K562 (cell line): ENCODE measurements at regions not wholly inside any gene's neighbourhood (a gene's known extent, or its start where the extent isn't known, plus 50 kb on each side); places are given as distances from the start of the nearest gene placed in this dataset.

Experiments used
- ATAC-seq: fragments of 200-7000 bp; cut with Tn5 transposase; 3 replicates; pipeline ENCODE4 v1.9.1; 2020; ENCODE audit warnings: moderate library complexity
- BruUV-seq: library from RNA; stranded (reverse); fragments of 400-500 nt; replicated peaks from 2 replicates; lab custom pipeline; 2021; lab: Mats Ljungman, UMichigan
- CTCF ChIA-PET: fragments of 300-600 bp; formaldehyde crosslinking; extraction: SDS; loops from one replicate; lab custom pipeline; 2021; ENCODE audit warnings: low intra/inter-chr PET ratio; lab: Yijun Ruan, JAX
- POLR2A ChIA-PET: fragments of 300-600, 350-650 bp; sonication (Branson Sonifier 250); formaldehyde crosslinking; extraction: SDS; loops from one replicate; lab custom pipeline; 2021; ENCODE audit warnings: antibody characterized with exemption, inconsistent platforms; lab: Yijun Ruan, JAX
- DNase-seq, 4 experiments: peaks; one replicate each; pipeline versions ENCODE4 v3.0.0 to v3.0.0-alpha.2; 2011 to 2018; ENCODE audit warnings: low spot score in 3 of 4, mixed read lengths in 3 of 4; ENCODE audit errors: extremely low read depth in 1 of 4
- FAIRE-seq: peaks from 2 replicates; lab custom pipeline; 2011; peaks lifted over from hg19 to GRCh38; lab: Jason Lieb, UNC
- H2AFZ ChIP-seq: 2 replicates; pipeline ENCODE4 v1.6.0; 2011; ENCODE audit warnings: low read depth, low read length, control low read depth, inconsistent platforms
- H3K27ac ChIP-seq: fragments of 200-600 bp; 3 replicates; pipeline ENCODE4 v1.8.0; 2011; ENCODE audit warnings: low read depth, mild to moderate bottlenecking, control low read depth, inconsistent platforms, low read length, moderate library complexity, mixed read lengths; ENCODE audit errors: extremely low read depth
- H3K27me3 ChIP-seq, 2 experiments: fragments of 300-600 bp in 1 of 2; 2 replicates in 1 of 2; 3 replicates in 1 of 2; pipeline versions ENCODE4 v1.6.0 to v1.8.0; 2011; ENCODE audit warnings: inconsistent platforms in 2 of 2, low read length in 2 of 2, mild to moderate bottlenecking in 1 of 2, mixed read lengths in 1 of 2, moderate library complexity in 1 of 2; ENCODE audit not compliant: control insufficient read depth in 2 of 2, insufficient read depth in 2 of 2
- H3K36me3 ChIP-seq: fragments of 300-600 bp; 3 replicates; pipeline ENCODE4 v1.8.0; 2011; ENCODE audit warnings: mild to moderate bottlenecking, low read length, inconsistent platforms; ENCODE audit not compliant: control insufficient read depth, insufficient read depth
- H3K4me1 ChIP-seq, 2 experiments: fragments of 200-600 bp in 1 of 2; replicated peaks in 1 of 2; 2 replicates in 1 of 2; 3 replicates in 1 of 2; pipeline versions ENCODE4 v1.5.1 to v1.8.0; 2011; ENCODE audit warnings: inconsistent platforms in 2 of 2, low read length in 2 of 2, mild to moderate bottlenecking in 1 of 2, mixed read lengths in 1 of 2, moderate library complexity in 1 of 2; ENCODE audit not compliant: control insufficient read depth in 2 of 2, insufficient read depth in 2 of 2
- H3K4me2 ChIP-seq: 2 replicates; pipeline ENCODE4 v1.6.1; 2011; ENCODE audit warnings: low read length, control low read depth, inconsistent platforms, mixed read lengths; ENCODE audit not compliant: insufficient read depth
- H3K4me3 ChIP-seq: fragments of 200-600 bp; sonication (generic), shearing (Covaris generic); 2 replicates; pipeline ENCODE4 v1.5.1; 2016; ENCODE audit warnings: control low read depth, inconsistent platforms
- H3K79me2 ChIP-seq: fragments of 200-600 bp; 3 replicates; pipeline ENCODE4 v1.8.0; 2011; ENCODE audit warnings: low read length, inconsistent platforms; ENCODE audit not compliant: control insufficient read depth, insufficient read depth
- H3K9ac ChIP-seq, 2 experiments: 2 replicates each; pipeline versions ENCODE4 v1.6.0 to v1.6.1; 2011; ENCODE audit warnings: low read depth in 2 of 2, low read length in 2 of 2, control low read depth in 1 of 2, inconsistent platforms in 1 of 2, mild to moderate bottlenecking in 1 of 2, mixed read lengths in 1 of 2; ENCODE audit not compliant: insufficient read depth in 1 of 2
- H3K9me1 ChIP-seq: one replicate; pipeline ENCODE4 v1.6.0; 2011; ENCODE audit warnings: inconsistent platforms, mild to moderate bottlenecking, low read length, moderate library complexity; ENCODE audit not compliant: control insufficient read depth, insufficient read depth
- H3K9me3 ChIP-seq: replicated peaks from 2 replicates; pipeline ENCODE4 v1.5.1; 2011; ENCODE audit warnings: low read depth, low read length, inconsistent platforms; ENCODE audit not compliant: control insufficient read depth, insufficient read depth
- H4K20me1 ChIP-seq: replicated peaks from 2 replicates; pipeline ENCODE4 v1.6.1; 2011; ENCODE audit warnings: low read length, inconsistent platforms, mixed read lengths; ENCODE audit not compliant: control insufficient read depth, insufficient read depth
- ATF1 ChIP-seq, 2 experiments: fragments of 450-650 bp in 1 of 2; IDR thresholded peaks; 2 replicates each; pipeline ENCODE4 v1.6.1; 2016; ENCODE audit warnings: missing compliant biosample characterization in 1 of 2, missing genetic modification characterization in 1 of 2
- CBX5 ChIP-seq: IDR thresholded peaks from 2 replicates; pipeline ENCODE4 v1.6.1; 2014; ENCODE audit warnings: low read depth, borderline replicate concordance
- HNRNPK ChIP-seq: fragments of 200-400 bp; formaldehyde crosslinking; IDR thresholded peaks from one replicate; pipeline ENCODE4 v1.6.1; 2018; ENCODE audit warnings: mild to moderate bottlenecking, low read depth, low read length; ENCODE audit not compliant: poor library complexity, severe bottlenecking
- LEF1 ChIP-seq: fragments of 450-650 bp; IDR thresholded peaks from 2 replicates; pipeline ENCODE4 v1.6.1; 2016; ENCODE audit warnings: mild to moderate bottlenecking
- NCOA1 ChIP-seq: fragments of 450-650 bp; IDR thresholded peaks from 2 replicates; pipeline ENCODE4 v1.6.1; 2016; ENCODE audit warnings: low read depth
- NR2C2 ChIP-seq, 2 experiments: fragments of 200-800 bp in 1 of 2; sonication (Bioruptor generic) in 1 of 2; sonication (generic) in 1 of 2; formaldehyde crosslinking in 1 of 2; IDR thresholded peaks; 2 replicates each; pipeline versions ENCODE4 v1.6.1 to v1.8.0; 2016 to 2022; ENCODE audit warnings: mild to moderate bottlenecking in 1 of 2, missing compliant biosample characterization in 1 of 2, missing genetic modification characterization in 1 of 2, missing genetic modification reagents in 1 of 2
- PATZ1 ChIP-seq: fragments of 250-450 bp; sonication (Bioruptor Pico); IDR thresholded peaks from 2 replicates; pipeline ENCODE4 v1.5.0; 2020; ENCODE audit warnings: mild to moderate bottlenecking, borderline replicate concordance
- TAF15 ChIP-seq: fragments of 200-400 bp; formaldehyde crosslinking; IDR thresholded peaks from 2 replicates; pipeline ENCODE4 v1.6.1; 2017; ENCODE audit warnings: mild to moderate bottlenecking, low read depth, low read length, moderate library complexity
- TARDBP ChIP-seq: fragments of 450-650 bp; IDR thresholded peaks from 2 replicates; pipeline ENCODE4 v1.6.1; 2016
- ZBTB5 ChIP-seq: fragments of 450-650 bp; IDR thresholded peaks from 2 replicates; pipeline ENCODE4 v1.6.1; 2017; ENCODE audit warnings: antibody characterized with exemption
- ZNF780A ChIP-seq: fragments of 250-450 bp; sonication (Bioruptor Pico); IDR thresholded peaks from 2 replicates; pipeline ENCODE4 v1.5.0; 2021; ENCODE audit warnings: mild to moderate bottlenecking
- in situ Hi-C: fragments of 300-500 bp; cut with MboI; formaldehyde crosslinking; loops from 4 replicates; pipeline ENCODE4 v1.15.0; 2018; ENCODE audit warnings: inconsistent platforms, mixed read lengths
- intact Hi-C: fragments of 100-400 bp; cut with micrococcal nuclease; formaldehyde crosslinking; loops from 2 replicates; pipeline ENCODE4 v1.14.2; 2022

DNA sequence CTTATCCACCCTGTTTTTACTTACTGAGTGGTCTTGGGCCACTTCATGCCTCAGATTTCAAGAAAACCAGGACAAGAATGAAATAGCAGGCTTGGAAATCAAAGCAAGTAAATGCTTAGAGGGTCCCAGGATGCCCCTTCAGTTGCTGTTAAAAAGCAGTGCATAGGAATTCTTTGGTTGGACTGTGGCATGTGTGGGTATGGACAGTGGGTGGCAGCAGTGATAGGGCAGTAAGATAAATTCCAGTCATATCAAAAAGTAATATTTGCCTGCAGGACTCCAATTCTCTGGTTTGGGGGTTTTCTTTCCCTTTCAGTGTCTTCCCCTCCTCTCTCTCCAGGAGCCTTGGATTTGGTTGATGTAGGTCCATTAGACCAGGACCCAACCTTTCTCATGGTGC, 306.7 kb upstream of the CLINT1 start:
- no peak for DNase-seq
- no peaks in the 10 kb centered on the region for H3K9me3 ChIP-seq
- TF ChIP-seq TARDBP, result no peak
- TF ChIP-seq ZNF780A (CRISPR knock-in tag), result no peak
- no peak for TF ChIP-seq HNRNPK
- no peak for TF ChIP-seq ATF1 (CRISPR knock-in tag; IDR thresholded peaks at IDR 0.05)
- TF ChIP-seq ATF1 (tag; IDR thresholded peaks at IDR 0.05), result no peak
- TF ChIP-seq PATZ1 (CRISPR knock-in tag), result no peak
- no peak for TF ChIP-seq ZBTB5
- no peak for TF ChIP-seq NR2C2 (CRISPR knock-in tag; IDR thresholded peaks at IDR 0.05)
- TF ChIP-seq NR2C2 (tag; IDR thresholded peaks at IDR 0.05), result no peak
- TF ChIP-seq CBX5, result no peak
- TF ChIP-seq TAF15, result no peak
- no peak for TF ChIP-seq NCOA1
- no peak for TF ChIP-seq LEF1
- no peaks in the 10 kb centered on the region for H3K9me1 ChIP-seq
- ChIA-PET POLR2A (interaction anchor here (1.6 kb wide), 1 partner anchor 11 kb away, joined by 3 read pairs; no protein-coding TSS in a partner anchor), CTCF (no interaction called here)
- no peak for ATAC-seq
- H3K27ac ChIP-seq, result no peak overlapping the region
- no peaks in the 10 kb centered on the region for H3K36me3 ChIP-seq
- H4K20me1 ChIP-seq, result no peaks in the 10 kb centered on the region; the same call in 1 of the 2 replicates
- no peaks in the 10 kb centered on the region for H3K4me1 ChIP-seq
- BruUV-seq, result no TSS peak
- peaks cover 0 to 5% of the 10 kb centered on the region in 2 experiments; a peak in 2 of 5 replicates for H3K27me3 ChIP-seq
- in situ Hi-C loops, result no loop called here
- FAIRE-seq, result no peak
- no peak overlapping the region for H3K9ac ChIP-seq
- no peak overlapping the region for H3K4me3 ChIP-seq
- intact Hi-C loops, result no loop called here
- H2AFZ ChIP-seq, result no peak overlapping the region
- H3K79me2 ChIP-seq, result no peaks in the 10 kb centered on the region
- no peak overlapping the region for H3K4me2 ChIP-seq
